ENCODE measurements at regions not wholly inside any gene's neighbourhood (a gene's known extent, or its start where the extent isn't known, plus 50 kb on each side); places are given as distances from the start of the nearest gene placed in this dataset.

GRCh38 chr1:5511381-5512097, 480.7 kb downstream of the NPHP4 start:
- TF ChIP-seq, protein P1, sequence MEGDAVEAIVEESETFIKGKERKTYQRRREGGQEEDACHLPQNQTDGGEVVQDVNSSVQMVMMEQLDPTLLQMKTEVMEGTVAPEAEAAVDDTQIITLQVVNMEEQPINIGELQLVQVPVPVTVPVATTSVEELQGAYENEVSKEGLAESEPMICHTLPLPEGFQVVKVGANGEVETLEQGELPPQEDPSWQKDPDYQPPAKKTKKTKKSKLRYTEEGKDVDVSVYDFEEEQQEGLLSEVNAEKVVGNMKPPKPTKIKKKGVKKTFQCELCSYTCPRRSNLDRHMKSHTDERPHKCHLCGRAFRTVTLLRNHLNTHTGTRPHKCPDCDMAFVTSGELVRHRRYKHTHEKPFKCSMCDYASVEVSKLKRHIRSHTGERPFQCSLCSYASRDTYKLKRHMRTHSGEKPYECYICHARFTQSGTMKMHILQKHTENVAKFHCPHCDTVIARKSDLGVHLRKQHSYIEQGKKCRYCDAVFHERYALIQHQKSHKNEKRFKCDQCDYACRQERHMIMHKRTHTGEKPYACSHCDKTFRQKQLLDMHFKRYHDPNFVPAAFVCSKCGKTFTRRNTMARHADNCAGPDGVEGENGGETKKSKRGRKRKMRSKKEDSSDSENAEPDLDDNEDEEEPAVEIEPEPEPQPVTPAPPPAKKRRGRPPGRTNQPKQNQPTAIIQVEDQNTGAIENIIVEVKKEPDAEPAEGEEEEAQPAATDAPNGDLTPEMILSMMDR (IDR thresholded peaks at IDR 0.05): no peak
- TF ChIP-seq EZH2 (IDR thresholded peaks at IDR 0.05; ENCODE audit: borderline replicate concordance, insufficient read depth, low read depth, low read length, poor library complexity, severe bottlenecking): no peak
